HCT116 (cell line): ENCODE measurements at regions not wholly inside any gene's neighbourhood (a gene's known extent, or its start where the extent isn't known, plus 50 kb on each side); places are given as distances from the start of the nearest gene placed in this dataset.

ENCODE experiments used
- ATAC-seq: fragments of 200-7000 bp; cut with Tn5 transposase; 2 replicates; pipeline ENCODE4 v1.9.1; 2020; ENCODE audit warnings: mild to moderate bottlenecking, moderate library complexity
- BruUV-seq: library from RNA; stranded (reverse); fragments of 400-500 nt; replicated peaks from 2 replicates; lab custom pipeline; 2021; lab: Mats Ljungman, UMichigan
- CTCF ChIA-PET: fragments of 300-600 bp; sonication (Branson Sonifier 250); formaldehyde crosslinking; loops from one replicate; lab custom pipeline; 2021; ENCODE audit warnings: antibody characterized with exemption; lab: Charles Lee
- POLR2A ChIA-PET: fragments of 300-600, 350-600 bp; sonication (Branson Sonifier 250); formaldehyde crosslinking; loops from one replicate; lab custom pipeline; 2021; ENCODE audit warnings: antibody characterized with exemption; lab: Charles Lee
- RAD21 ChIA-PET, 2 experiments: fragments of 300-600 bp; sonication (Branson Sonifier 250); formaldehyde crosslinking; loops; one replicate each; lab custom pipeline; 2023; ENCODE audit warnings: low total read pairs in 2 of 2; ENCODE audit not compliant: uncharacterized antibody in 2 of 2, unreplicated experiment in 2 of 2, low non-redundant PET in 1 of 2; lab: Charles Lee
- DNase-seq: peaks from one replicate; pipeline ENCODE4 v3.0.0-alpha.2; 2010; ENCODE audit warnings: low read depth, low spot score
- H2AFZ ChIP-seq: fragments of 200-600 bp; shearing (Covaris generic), sonication (generic); 2 replicates; pipeline ENCODE4 v1.6.1; 2017; ENCODE audit warnings: low read depth, mixed run types, mixed read lengths, antibody characterized with exemption, low read length; ENCODE audit not compliant: poor library complexity, severe bottlenecking
- H3K27ac ChIP-seq: 2 replicates; pipeline ENCODE4 v1.5.1; 2012; ENCODE audit warnings: low read depth, low read length
- H3K27me3 ChIP-seq: fragments of 200-600 bp; sonication (generic); 2 replicates; pipeline ENCODE4 v1.6.1; 2016; ENCODE audit warnings: mixed run types, low read length, mixed read lengths; ENCODE audit not compliant: insufficient read depth
- H3K36me3 ChIP-seq, 2 experiments: fragments of 200-500 bp in 1 of 2; fragments of 200-600 bp in 1 of 2; sonication (Bioruptor generic) in 1 of 2; sonication (generic) in 1 of 2; 2 replicates each; pipeline versions ENCODE4 v1.5.1 to v1.6.1; 2014 to 2016; ENCODE audit warnings: low read length in 2 of 2, inconsistent platforms in 1 of 2, mixed read lengths in 1 of 2, mixed run types in 1 of 2; ENCODE audit not compliant: insufficient read depth in 2 of 2, control insufficient read depth in 1 of 2
- H3K4me1 ChIP-seq, 2 experiments: fragments of 200-600 bp in 1 of 2; sonication (generic) in 1 of 2; 2 replicates each; pipeline versions ENCODE4 v1.5.1 to v1.6.1; 2012 to 2017; ENCODE audit warnings: low read length in 2 of 2, inconsistent platforms in 1 of 2, mild to moderate bottlenecking in 1 of 2, mixed read lengths in 1 of 2, mixed run types in 1 of 2, moderate library complexity in 1 of 2; ENCODE audit not compliant: insufficient read depth in 2 of 2, control insufficient read depth in 1 of 2
- H3K4me2 ChIP-seq: fragments of 200-600 bp; sonication (generic); 2 replicates; pipeline ENCODE4 v1.6.1; 2017; ENCODE audit warnings: mixed run types, low read length, mixed read lengths
- H3K4me3 ChIP-seq, 2 experiments: fragments of 200-600 bp in 1 of 2; sonication (generic) in 1 of 2; replicated peaks in 1 of 2; 2 replicates each; pipeline ENCODE4 v1.5.1; 2011 to 2016; ENCODE audit warnings: low read length in 2 of 2, control low read depth in 1 of 2, low read depth in 1 of 2, mild to moderate bottlenecking in 1 of 2, mixed read lengths in 1 of 2, mixed run types in 1 of 2
- H3K79me2 ChIP-seq: fragments of 200-600 bp; sonication (generic); 2 replicates; pipeline ENCODE4 v1.6.1; 2017; ENCODE audit warnings: mild to moderate bottlenecking, mixed run types, low read length, moderate library complexity, mixed read lengths; ENCODE audit not compliant: insufficient read depth
- H3K9ac ChIP-seq: fragments of 200-600 bp; sonication (generic); 2 replicates; pipeline ENCODE4 v1.6.1; 2016; ENCODE audit warnings: low read length, mixed read lengths
- H3K9me2 ChIP-seq: fragments of 200-600 bp; sonication (generic), shearing (Covaris generic); 2 replicates; pipeline ENCODE4 v1.6.1; 2017; ENCODE audit warnings: mixed run types, mild to moderate bottlenecking, moderate library complexity; ENCODE audit not compliant: insufficient read depth
- H3K9me3 ChIP-seq, 2 experiments: fragments of 200-500 bp in 1 of 2; fragments of 200-600 bp in 1 of 2; sonication (Bioruptor generic) in 1 of 2; sonication (generic) in 1 of 2; 2 replicates each; pipeline ENCODE4 v1.6.1; 2014 to 2017; ENCODE audit warnings: low read length in 2 of 2, mixed read lengths in 2 of 2, inconsistent platforms in 1 of 2, low read depth in 1 of 2, mild to moderate bottlenecking in 1 of 2, mixed run types in 1 of 2, moderate library complexity in 1 of 2; ENCODE audit not compliant: control insufficient read depth in 1 of 2, insufficient read depth in 1 of 2
- H4K20me1 ChIP-seq: fragments of 200-600 bp; sonication (generic), shearing (Covaris generic); 2 replicates; pipeline ENCODE4 v1.6.1; 2017; ENCODE audit warnings: mixed run types, mild to moderate bottlenecking, moderate library complexity; ENCODE audit not compliant: insufficient read depth
- CEBPB ChIP-seq: IDR thresholded peaks from 2 replicates; pipeline ENCODE4 v1.6.1; 2012; ENCODE audit warnings: low read depth
- EGR1 ChIP-seq: IDR thresholded peaks from 2 replicates; pipeline ENCODE4 v1.6.1; 2012; ENCODE audit warnings: low read depth
- EZH2phosphoT487 ChIP-seq: fragments of 200-600 bp; IDR thresholded peaks from 2 replicates; pipeline ENCODE4 v1.6.1; 2018; ENCODE audit warnings: antibody characterized with exemption, borderline replicate concordance
- FOSL1 ChIP-seq: IDR thresholded peaks from 2 replicates; pipeline ENCODE4 v1.6.1; 2012; ENCODE audit warnings: low read depth
- POLR2A ChIP-seq: IDR thresholded peaks from 2 replicates; pipeline ENCODE4 v1.7.0; 2011; ENCODE audit warnings: borderline replicate concordance; ENCODE audit not compliant: insufficient read depth, insufficient read length; ENCODE audit errors: extremely low read depth
- ZFX ChIP-seq: fragments of 450-650 bp; IDR thresholded peaks from 2 replicates; pipeline ENCODE4 v1.6.1; 2017
- intact Hi-C: fragments of 100-400 bp; cut with micrococcal nuclease; formaldehyde crosslinking; loops from 2 replicates; pipeline ENCODE4 v1.10.0; 2022
- TF ChIP-seq, protein P1 (sequence below): IDR thresholded peaks from 2 replicates; pipeline ENCODE4 v1.6.1; 2012
- TF ChIP-seq, protein P2 (sequence below): IDR thresholded peaks from 2 replicates; pipeline ENCODE4 v1.6.1; 2012; ENCODE audit warnings: low read depth
- TF ChIP-seq, protein P3 (sequence below): IDR thresholded peaks from 2 replicates; pipeline ENCODE4 v1.6.1; 2012

DNA sequence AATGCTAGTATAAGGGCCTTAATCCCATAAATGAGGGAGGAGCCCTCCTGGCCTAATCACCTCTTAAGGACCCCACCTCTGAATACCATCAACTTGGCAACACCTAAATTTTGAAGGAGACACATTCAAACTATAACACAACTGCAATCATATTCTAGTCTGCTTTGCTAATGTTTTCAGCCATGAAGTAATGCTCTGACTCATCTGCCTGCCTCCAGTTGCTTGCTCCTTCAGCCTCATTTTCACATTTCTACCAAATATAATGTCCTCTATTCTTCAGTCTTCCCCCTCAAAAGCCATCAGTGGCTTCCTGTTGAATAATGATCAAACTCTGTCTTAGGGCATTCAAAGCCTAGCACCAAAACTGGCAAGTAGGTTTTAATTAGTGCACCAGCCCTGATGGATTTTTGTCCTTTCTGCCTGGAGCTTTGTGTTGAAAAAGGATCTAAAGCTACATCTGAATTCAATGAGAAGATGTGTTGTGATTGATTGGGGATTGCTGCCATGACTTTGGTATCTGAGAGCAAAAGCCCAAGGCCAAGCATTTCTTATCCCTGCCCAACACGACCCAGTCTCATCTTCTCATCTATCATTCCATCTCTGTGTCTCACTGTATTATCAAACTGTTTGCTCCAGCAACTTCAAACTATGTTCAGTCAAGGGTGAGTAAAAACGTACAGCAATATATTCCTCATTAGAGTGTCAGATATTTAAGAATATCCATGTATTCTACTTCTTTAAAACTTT, 140.8 kb upstream of the ELAC2 start:
- CTCF ChIA-PET = no interaction called here
- no TSS peak for BruUV-seq

More for the DNA sequence above, 140.8 kb upstream of the ELAC2 start:
- ChIA-PET RAD21 (no interaction called here), POLR2A (no interaction called here)
- ATAC-seq = no peak
- 0 out of 2 replicates have a peak, but pooled peaks cover 5% of the 10 kb centered on the region for H3K27me3 ChIP-seq
- DNase-seq = no peak
- H3K4me1 ChIP-seq = no peaks in the 10 kb centered on the region
- H3K36me3 ChIP-seq = no peaks in the 10 kb centered on the region
- no peak overlapping the region for H3K4me3 ChIP-seq
- H3K79me2 ChIP-seq = no peaks in the 10 kb centered on the region
- H3K27ac ChIP-seq = no peak overlapping the region
- H2AFZ ChIP-seq = no peak overlapping the region
- TF ChIP-seq, protein P1, sequence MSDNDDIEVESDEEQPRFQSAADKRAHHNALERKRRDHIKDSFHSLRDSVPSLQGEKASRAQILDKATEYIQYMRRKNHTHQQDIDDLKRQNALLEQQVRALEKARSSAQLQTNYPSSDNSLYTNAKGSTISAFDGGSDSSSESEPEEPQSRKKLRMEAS = no peak
- TF ChIP-seq FOSL1 = no peak
- TF ChIP-seq, protein P2, sequence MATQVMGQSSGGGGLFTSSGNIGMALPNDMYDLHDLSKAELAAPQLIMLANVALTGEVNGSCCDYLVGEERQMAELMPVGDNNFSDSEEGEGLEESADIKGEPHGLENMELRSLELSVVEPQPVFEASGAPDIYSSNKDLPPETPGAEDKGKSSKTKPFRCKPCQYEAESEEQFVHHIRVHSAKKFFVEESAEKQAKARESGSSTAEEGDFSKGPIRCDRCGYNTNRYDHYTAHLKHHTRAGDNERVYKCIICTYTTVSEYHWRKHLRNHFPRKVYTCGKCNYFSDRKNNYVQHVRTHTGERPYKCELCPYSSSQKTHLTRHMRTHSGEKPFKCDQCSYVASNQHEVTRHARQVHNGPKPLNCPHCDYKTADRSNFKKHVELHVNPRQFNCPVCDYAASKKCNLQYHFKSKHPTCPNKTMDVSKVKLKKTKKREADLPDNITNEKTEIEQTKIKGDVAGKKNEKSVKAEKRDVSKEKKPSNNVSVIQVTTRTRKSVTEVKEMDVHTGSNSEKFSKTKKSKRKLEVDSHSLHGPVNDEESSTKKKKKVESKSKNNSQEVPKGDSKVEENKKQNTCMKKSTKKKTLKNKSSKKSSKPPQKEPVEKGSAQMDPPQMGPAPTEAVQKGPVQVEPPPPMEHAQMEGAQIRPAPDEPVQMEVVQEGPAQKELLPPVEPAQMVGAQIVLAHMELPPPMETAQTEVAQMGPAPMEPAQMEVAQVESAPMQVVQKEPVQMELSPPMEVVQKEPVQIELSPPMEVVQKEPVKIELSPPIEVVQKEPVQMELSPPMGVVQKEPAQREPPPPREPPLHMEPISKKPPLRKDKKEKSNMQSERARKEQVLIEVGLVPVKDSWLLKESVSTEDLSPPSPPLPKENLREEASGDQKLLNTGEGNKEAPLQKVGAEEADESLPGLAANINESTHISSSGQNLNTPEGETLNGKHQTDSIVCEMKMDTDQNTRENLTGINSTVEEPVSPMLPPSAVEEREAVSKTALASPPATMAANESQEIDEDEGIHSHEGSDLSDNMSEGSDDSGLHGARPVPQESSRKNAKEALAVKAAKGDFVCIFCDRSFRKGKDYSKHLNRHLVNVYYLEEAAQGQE = no peak
- TF ChIP-seq, protein P3, sequence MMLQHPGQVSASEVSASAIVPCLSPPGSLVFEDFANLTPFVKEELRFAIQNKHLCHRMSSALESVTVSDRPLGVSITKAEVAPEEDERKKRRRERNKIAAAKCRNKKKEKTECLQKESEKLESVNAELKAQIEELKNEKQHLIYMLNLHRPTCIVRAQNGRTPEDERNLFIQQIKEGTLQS = no peak
- no peak for TF ChIP-seq ZFX
- no peak for TF ChIP-seq CEBPB
- no peak for TF ChIP-seq POLR2A
- no peak for TF ChIP-seq EZH2phosphoT487
- no peak for TF ChIP-seq EGR1
- intact Hi-C loops = no loop called here
- H3K9me2 ChIP-seq = no peaks in the 10 kb centered on the region
- no peaks in the 10 kb centered on the region for H4K20me1 ChIP-seq
- H3K9me3 ChIP-seq = no peaks in the 10 kb centered on the region
- no peak overlapping the region for H3K9ac ChIP-seq
- no peak overlapping the region for H3K4me2 ChIP-seq
